AG04450 (cell line): ENCODE measurements at regions not wholly inside any gene's neighbourhood (a gene's known extent, or its start where the extent isn't known, plus 50 kb on each side); places are given as distances from the start of the nearest gene placed in this dataset.

ENCODE experiments used
- CTCF ChIA-PET: fragments of 300-600, 350-600 bp; formaldehyde crosslinking; extraction: SDS; loops from one replicate; lab custom pipeline; 2022; ENCODE audit warnings: antibody characterized with exemption, inconsistent platforms; lab: Charles Lee
- POLR2A ChIA-PET: fragments of 350-600 bp; formaldehyde crosslinking; extraction: SDS; loops from one replicate; lab custom pipeline; 2021; ENCODE audit warnings: antibody characterized with exemption, inconsistent platforms; lab: Yijun Ruan, JAX
- DNase-seq: peaks from one replicate; pipeline ENCODE4 v3.0.0-alpha.2; 2011; ENCODE audit warnings: low read depth, low spot score
- H3K27ac ChIP-seq: one replicate; pipeline ENCODE4 v1.5.1; 2012; ENCODE audit warnings: low read depth, low read length, control low read depth
- H3K27me3 ChIP-seq: one replicate; pipeline ENCODE4 v1.6.0; 2012; ENCODE audit warnings: low read length; ENCODE audit not compliant: control insufficient read depth, insufficient read depth
- H3K4me3 ChIP-seq: 2 replicates; pipeline ENCODE4 v1.5.1; 2011; ENCODE audit warnings: mild to moderate bottlenecking, low read depth, low read length, control low read depth
- H3K9me3 ChIP-seq: 2 replicates; pipeline ENCODE4 v1.5.1; 2012; ENCODE audit warnings: low read length; ENCODE audit not compliant: control insufficient read depth, insufficient read depth
- TF ChIP-seq, protein P1 (sequence below): IDR thresholded peaks from 2 replicates; pipeline ENCODE4 v1.5.1; 2011; ENCODE audit warnings: low read depth, low read length, control low read depth, inconsistent platforms

DNA sequence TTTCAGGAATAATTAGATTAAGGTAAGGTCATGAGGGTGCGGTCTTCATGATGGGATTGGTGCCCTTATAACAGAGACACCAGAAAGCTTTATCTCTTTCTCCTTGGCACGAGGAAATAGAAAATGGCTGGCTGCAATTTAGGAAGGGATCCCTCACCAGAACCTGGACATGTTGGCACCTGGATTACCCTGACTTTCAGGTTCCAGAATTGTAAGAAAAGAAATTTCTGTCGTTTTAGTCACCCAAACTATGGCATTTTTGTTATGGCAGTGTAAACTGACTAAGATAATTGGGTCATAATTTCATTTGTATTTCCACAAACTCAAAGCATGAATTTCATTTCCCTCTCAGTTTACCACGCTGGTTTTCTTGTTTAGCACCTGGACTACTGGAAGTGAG, 473.6 kb downstream of the PTH2R start:
- H3K27me3 ChIP-seq: no peaks in the 10 kb centered on the region
- no peak for DNase-seq
- no peak overlapping the region for H3K27ac ChIP-seq
- H3K9me3 ChIP-seq: no peaks in the 10 kb centered on the region
- CTCF ChIA-PET: no interaction called here
- TF ChIP-seq, protein P1, sequence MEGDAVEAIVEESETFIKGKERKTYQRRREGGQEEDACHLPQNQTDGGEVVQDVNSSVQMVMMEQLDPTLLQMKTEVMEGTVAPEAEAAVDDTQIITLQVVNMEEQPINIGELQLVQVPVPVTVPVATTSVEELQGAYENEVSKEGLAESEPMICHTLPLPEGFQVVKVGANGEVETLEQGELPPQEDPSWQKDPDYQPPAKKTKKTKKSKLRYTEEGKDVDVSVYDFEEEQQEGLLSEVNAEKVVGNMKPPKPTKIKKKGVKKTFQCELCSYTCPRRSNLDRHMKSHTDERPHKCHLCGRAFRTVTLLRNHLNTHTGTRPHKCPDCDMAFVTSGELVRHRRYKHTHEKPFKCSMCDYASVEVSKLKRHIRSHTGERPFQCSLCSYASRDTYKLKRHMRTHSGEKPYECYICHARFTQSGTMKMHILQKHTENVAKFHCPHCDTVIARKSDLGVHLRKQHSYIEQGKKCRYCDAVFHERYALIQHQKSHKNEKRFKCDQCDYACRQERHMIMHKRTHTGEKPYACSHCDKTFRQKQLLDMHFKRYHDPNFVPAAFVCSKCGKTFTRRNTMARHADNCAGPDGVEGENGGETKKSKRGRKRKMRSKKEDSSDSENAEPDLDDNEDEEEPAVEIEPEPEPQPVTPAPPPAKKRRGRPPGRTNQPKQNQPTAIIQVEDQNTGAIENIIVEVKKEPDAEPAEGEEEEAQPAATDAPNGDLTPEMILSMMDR: no peak
- POLR2A ChIA-PET: no interaction called here
- H3K4me3 ChIP-seq: no peak overlapping the region

DNA sequence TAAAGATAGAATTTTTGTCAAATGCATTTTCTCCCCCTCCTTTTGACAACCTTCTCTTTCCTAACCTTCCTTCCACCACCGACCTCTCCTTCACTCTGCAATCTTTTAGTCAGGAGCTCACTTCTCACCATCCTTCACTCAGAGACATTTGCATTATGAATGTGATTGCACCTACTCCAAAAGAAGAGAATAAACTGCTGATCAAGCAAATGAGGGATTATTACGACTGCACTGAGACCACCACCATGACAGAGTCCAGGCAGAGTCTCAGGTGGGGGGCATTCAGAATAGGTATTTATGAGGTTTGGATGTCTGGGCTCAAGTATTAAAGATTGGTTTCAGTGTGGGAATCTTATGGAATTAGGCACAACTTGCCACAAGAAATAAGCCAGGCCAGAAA, 483.9 kb downstream of the PTH2R start:
- TF ChIP-seq, protein P1: no peak
- H3K9me3 ChIP-seq: peaks cover 10% of the 10 kb centered on the region
- no peak overlapping the region for H3K27ac ChIP-seq
- POLR2A ChIA-PET: no interaction called here
- CTCF ChIA-PET: no interaction called here
- no peak overlapping the region for H3K4me3 ChIP-seq
- H3K27me3 ChIP-seq: no peaks in the 10 kb centered on the region
- DNase-seq: no peak

DNA sequence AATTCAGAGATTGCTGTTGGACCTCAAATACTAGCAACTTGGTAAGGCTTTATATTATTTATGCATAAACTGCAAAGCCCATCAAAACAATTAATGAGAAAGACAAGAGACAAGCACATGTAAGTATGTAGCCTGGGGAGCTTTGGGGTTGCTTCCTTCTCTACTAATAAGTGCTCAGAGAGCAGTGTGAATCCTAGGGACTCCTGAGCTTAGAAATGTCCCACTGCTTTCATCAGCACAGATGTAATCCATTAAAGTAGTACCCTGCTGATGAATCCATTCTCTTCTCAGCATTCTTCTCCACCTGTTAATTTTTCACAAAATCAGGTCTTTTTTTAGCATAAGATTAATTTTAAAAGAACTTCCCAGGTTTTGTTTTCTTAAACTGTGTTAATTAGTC, 485.6 kb downstream of the PTH2R start:
- no peak overlapping the region for H3K27ac ChIP-seq
- POLR2A ChIA-PET: no interaction called here
- no peak for DNase-seq
- H3K27me3 ChIP-seq: no peaks in the 10 kb centered on the region
- CTCF ChIA-PET: no interaction called here
- TF ChIP-seq, protein P1: no peak
- peaks cover 4% of the 10 kb centered on the region; the same call in 1 of the 2 replicates for H3K9me3 ChIP-seq
- no peak overlapping the region for H3K4me3 ChIP-seq

DNA sequence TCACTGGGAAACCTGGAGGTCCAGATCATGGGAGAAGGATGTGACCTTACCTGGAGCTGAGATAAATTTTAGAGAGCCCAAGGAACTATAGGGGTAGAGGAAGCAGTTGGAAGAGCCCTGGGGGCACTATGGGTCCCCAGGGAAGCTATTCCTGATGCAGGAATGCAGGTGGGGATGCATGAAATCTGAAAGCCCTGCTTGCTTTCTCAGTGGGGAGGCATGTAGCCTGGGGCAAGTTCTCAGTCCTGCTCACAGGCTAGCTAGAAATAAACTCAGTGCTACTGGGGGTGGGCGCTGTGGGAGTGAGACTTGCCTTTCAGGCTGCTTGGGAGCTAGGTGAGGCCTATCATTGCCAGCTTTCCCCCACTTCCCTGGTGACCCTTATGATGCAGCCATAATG, 499.7 kb downstream of the PTH2R start:
- Histone ChIP-seq H3K27ac (no peak overlapping the region), H3K27me3 (no peaks in the 10 kb centered on the region), H3K4me3 (no peak overlapping the region), H3K9me3 (peaks cover 18% of the 10 kb centered on the region; the same call in 1 of the 2 replicates)
- ChIA-PET POLR2A (no interaction called here), CTCF (no interaction called here)
- TF ChIP-seq, protein P1: no peak
- DNase-seq: no peak

DNA sequence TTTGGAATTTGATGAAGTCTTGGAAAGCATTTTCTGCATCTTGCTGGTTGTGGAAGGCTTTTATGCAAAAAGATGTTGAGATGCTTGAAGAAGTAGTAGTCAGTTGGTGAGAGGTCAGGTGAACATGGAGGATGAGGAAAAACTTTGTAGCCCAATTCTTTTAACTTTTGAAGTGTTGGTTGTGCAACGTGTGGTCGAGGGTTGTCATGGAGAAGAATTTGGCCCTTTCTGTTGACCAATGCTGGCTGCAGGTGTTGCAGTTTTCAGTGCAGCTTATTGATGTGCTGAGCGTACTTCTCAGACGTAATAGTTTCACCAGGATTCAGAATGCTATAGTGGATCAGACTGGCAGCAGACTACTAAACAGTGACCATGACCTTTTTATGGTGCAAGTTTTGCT, 508.4 kb upstream of the MAP2 start:
- peaks cover 4% of the 10 kb centered on the region; the same call in 1 of the 2 replicates for H3K9me3 ChIP-seq
- H3K4me3 ChIP-seq: no peak overlapping the region
- POLR2A ChIA-PET: no interaction called here
- no peaks in the 10 kb centered on the region for H3K27me3 ChIP-seq
- CTCF ChIA-PET: no interaction called here
- DNase-seq: no peak
- TF ChIP-seq, protein P1: no peak
- H3K27ac ChIP-seq: no peak overlapping the region
